Nephron progenitor cell (in vitro differentiated cells): ENCODE measurements at regions not wholly inside any gene's neighbourhood (a gene's known extent, or its start where the extent isn't known, plus 50 kb on each side); places are given as distances from the start of the nearest gene placed in this dataset.

Experiments used
- DNase-seq: peaks from one replicate; pipeline ENCODE4 v3.0.0; 2021
- H3K27ac Mint-ChIP-seq: 2 replicates; pipeline ENCODE4 v1.8.0; 2021; ENCODE audit warnings: mild to moderate bottlenecking, moderate library complexity, mixed read lengths
- H3K27me3 Mint-ChIP-seq: 2 replicates; pipeline ENCODE4 v1.8.0; 2021; ENCODE audit warnings: mild to moderate bottlenecking, low read depth, mixed read lengths; ENCODE audit not compliant: poor library complexity
- H3K36me3 Mint-ChIP-seq: 2 replicates; pipeline ENCODE4 v1.8.0; 2021; ENCODE audit warnings: low read depth, mixed read lengths
- H3K4me1 Mint-ChIP-seq: 2 replicates; pipeline ENCODE4 v1.8.0; 2021; ENCODE audit warnings: mixed read lengths
- H3K4me3 Mint-ChIP-seq: 2 replicates; pipeline ENCODE4 v1.8.0; 2021; ENCODE audit warnings: mild to moderate bottlenecking, moderate library complexity, mixed read lengths
- H3K9me3 Mint-ChIP-seq: 2 replicates; pipeline ENCODE4 v1.8.0; 2021; ENCODE audit warnings: mild to moderate bottlenecking, moderate library complexity, mixed read lengths
- TF ChIP-seq, protein P1 (sequence below): fragments of 200-600 bp; sonication (generic); IDR thresholded peaks from 2 replicates; pipeline ENCODE4 v1.5.0; 2021; ENCODE audit warnings: antibody characterized with exemption

DNA sequence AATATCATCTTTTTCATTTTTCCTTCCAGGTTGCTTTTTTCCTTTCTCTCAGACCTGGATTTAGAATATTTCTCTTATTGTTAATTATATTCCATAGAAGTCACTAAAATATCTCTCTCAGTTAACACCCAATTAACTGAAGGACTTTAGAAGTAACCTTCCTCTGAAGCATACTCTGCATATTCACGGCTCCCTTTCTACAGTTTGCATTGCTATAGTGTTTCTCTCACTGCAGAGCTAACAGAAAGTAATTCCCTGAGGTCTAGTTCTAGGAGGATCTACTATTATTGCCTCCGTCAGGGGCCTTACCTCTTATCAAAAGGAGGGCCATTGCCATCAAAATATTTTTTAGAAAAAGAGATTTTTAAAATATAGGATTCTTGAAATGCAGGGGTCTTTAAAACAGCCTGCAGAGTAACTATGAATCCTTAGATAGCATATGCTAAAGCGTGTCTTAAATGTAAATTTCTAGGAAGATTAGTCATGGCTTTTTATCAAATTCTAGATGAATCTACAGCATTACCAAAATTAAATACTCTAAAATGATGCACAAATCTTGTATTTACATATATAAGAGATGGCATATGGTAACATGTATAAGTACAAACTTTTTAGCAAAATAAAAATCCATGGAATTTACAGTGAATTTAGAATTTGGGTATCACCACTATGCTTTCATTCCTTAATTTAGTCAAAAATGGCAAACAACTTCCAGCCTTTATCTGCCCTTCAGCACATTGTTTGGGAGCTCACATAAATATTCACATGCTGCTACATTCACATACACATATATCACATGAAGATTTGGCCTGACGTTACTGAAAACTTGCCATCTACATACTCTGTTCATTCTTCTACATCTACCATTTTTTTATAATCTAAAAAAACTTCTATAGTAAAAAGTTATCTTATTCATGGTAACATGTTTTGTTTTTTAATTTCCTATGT lies 696.8 kb downstream of the OTOL1 start:
- Mint-ChIP-seq H3K4me3 (no peak overlapping the region), H3K36me3 (peaks cover 21% of the 10 kb centered on the region), H3K27me3 (peaks cover 1% of the 10 kb centered on the region), H3K9me3 (peaks cover 22% of the 10 kb centered on the region), H3K4me1 (peaks cover 24% of the 10 kb centered on the region), H3K27ac (no peak overlapping the region)
- DNase-seq = no peak
- TF ChIP-seq, protein P1, sequence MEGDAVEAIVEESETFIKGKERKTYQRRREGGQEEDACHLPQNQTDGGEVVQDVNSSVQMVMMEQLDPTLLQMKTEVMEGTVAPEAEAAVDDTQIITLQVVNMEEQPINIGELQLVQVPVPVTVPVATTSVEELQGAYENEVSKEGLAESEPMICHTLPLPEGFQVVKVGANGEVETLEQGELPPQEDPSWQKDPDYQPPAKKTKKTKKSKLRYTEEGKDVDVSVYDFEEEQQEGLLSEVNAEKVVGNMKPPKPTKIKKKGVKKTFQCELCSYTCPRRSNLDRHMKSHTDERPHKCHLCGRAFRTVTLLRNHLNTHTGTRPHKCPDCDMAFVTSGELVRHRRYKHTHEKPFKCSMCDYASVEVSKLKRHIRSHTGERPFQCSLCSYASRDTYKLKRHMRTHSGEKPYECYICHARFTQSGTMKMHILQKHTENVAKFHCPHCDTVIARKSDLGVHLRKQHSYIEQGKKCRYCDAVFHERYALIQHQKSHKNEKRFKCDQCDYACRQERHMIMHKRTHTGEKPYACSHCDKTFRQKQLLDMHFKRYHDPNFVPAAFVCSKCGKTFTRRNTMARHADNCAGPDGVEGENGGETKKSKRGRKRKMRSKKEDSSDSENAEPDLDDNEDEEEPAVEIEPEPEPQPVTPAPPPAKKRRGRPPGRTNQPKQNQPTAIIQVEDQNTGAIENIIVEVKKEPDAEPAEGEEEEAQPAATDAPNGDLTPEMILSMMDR = no peak

DNA sequence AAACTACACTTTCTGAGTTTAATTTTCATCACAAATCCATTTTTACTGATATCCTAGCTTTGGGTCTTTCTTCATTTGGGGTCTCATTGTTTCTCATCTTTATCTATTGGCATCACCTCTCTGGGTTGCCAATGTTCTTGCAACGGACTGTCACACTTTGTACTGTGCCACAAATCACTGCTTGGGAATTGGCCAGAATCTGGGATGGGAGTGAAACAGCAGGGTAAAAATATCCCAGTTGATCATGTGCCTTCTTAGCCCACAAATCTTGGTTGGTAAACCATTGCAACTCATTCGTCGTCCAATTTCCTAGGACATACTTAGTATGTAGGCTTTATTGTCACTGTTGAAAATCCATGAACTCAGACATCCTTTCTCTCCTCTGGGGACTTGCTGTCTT lies 698.5 kb downstream of the OTOL1 start:
- peaks cover 24% of the 10 kb centered on the region for H3K4me1 Mint-ChIP-seq
- H3K4me3 Mint-ChIP-seq = no peak overlapping the region
- TF ChIP-seq, protein P1 = no peak
- H3K27me3 Mint-ChIP-seq = no peaks in the 10 kb centered on the region
- H3K27ac Mint-ChIP-seq = peak overlapping the region; percentile 90
- H3K36me3 Mint-ChIP-seq = peaks cover 14% of the 10 kb centered on the region
- DNase-seq = no peak
- peaks cover 10% of the 10 kb centered on the region for H3K9me3 Mint-ChIP-seq

GRCh38 chr3:162196964-162197363 lies 700.4 kb downstream of the OTOL1 start:
- Mint-ChIP-seq H3K27ac (peak overlapping the region; percentile 4), H3K9me3 (no peaks in the 10 kb centered on the region), H3K4me1 (peaks cover 24% of the 10 kb centered on the region), H3K36me3 (no peaks in the 10 kb centered on the region), H3K27me3 (no peaks in the 10 kb centered on the region), H3K4me3 (no peak overlapping the region)
- DNase-seq = no peak
- TF ChIP-seq, protein P1 = no peak

DNA sequence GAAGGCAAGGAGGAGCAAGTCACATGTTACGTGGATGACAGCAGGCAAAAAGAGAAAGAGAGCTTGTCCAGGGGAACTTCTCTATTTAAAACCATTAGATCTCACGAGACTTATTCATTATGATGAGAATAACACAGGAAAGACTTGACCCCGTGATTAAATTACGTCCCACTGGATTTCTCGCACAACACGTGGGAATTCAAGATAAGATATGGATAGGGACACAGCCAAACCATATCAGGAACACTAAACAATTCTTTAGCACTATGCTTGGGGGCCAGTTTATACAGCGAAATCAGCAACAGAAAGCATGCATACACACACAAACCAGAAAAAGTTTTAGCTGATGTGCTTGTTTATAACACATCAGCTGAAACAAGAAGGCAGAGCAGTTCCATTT lies 704.2 kb downstream of the OTOL1 start:
- TF ChIP-seq, protein P1 = no peak
- H3K9me3 Mint-ChIP-seq = no peaks in the 10 kb centered on the region
- peak overlapping the region; percentile 18 for H3K27ac Mint-ChIP-seq
- no peaks in the 10 kb centered on the region for H3K4me1 Mint-ChIP-seq
- DNase-seq = no peak
- H3K36me3 Mint-ChIP-seq = no peaks in the 10 kb centered on the region
- no peak overlapping the region for H3K4me3 Mint-ChIP-seq
- H3K27me3 Mint-ChIP-seq = no peaks in the 10 kb centered on the region

DNA sequence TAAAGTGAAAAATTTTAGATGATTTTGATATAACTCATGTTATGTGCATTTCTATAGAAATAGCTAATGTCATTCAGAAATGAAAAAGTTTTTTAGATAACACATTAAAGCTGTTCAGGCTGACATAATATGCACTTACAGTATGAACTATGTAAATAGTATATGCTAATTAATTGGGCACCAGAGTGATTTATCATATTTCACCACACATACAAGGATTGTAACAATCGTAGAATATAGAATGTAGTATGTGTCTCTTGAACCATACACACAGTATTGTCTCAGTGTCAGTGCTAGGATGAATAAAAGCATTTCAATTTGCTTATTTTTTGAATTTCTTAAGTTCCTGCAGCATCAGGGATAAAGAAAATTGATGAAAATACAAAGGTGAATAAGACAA lies 710.0 kb downstream of the OTOL1 start:
- Mint-ChIP-seq H3K9me3 (no peaks in the 10 kb centered on the region), H3K4me1 (no peaks in the 10 kb centered on the region), H3K36me3 (no peaks in the 10 kb centered on the region), H3K4me3 (no peak overlapping the region), H3K27me3 (no peaks in the 10 kb centered on the region), H3K27ac (no peak overlapping the region)
- no peak for DNase-seq
- TF ChIP-seq, protein P1 = no peak

DNA sequence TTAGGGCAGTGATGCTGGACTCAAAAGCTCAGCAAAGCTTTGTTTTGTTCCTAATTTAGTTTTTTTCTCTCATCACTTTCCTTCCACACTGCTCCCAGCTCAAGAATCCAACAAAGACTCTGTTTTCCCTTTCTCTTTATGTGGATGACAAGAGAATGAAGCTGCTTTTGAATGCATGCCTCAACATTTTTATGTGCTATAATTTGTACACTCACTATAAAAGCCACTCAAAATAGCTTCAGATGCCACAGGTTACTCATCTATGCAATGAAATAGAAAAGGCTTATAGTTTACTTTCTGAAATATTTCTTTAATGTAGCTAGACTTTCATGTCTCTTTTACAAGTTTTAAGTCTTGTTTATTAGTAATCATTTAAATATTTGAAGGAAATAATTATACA lies 714.9 kb downstream of the OTOL1 start:
- Mint-ChIP-seq H3K27ac (no peak overlapping the region), H3K4me3 (no peak overlapping the region), H3K36me3 (no peaks in the 10 kb centered on the region), H3K4me1 (no peaks in the 10 kb centered on the region), H3K9me3 (no peaks in the 10 kb centered on the region), H3K27me3 (peaks cover 2% of the 10 kb centered on the region)
- no peak for DNase-seq
- TF ChIP-seq, protein P1 = no peak
